Fibroblast of skin of scalp (primary cell): ENCODE measurements at regions not wholly inside any gene's neighbourhood (a gene's known extent, or its start where the extent isn't known, plus 50 kb on each side); places are given as distances from the start of the nearest gene placed in this dataset.
A peak's percentile ranks its signal among the peaks of the same experiment; 100 is the strongest.
"Not testable (repeated sequence)": the region's sequence is repeated elsewhere in the genome, so short reads cannot be mapped to it uniquely, and the experiment has no call there.

ENCODE experiments used
- DNase-seq: peaks from one replicate; pipeline ENCODE4 v3.0.0-alpha.2; 2013

DNA sequence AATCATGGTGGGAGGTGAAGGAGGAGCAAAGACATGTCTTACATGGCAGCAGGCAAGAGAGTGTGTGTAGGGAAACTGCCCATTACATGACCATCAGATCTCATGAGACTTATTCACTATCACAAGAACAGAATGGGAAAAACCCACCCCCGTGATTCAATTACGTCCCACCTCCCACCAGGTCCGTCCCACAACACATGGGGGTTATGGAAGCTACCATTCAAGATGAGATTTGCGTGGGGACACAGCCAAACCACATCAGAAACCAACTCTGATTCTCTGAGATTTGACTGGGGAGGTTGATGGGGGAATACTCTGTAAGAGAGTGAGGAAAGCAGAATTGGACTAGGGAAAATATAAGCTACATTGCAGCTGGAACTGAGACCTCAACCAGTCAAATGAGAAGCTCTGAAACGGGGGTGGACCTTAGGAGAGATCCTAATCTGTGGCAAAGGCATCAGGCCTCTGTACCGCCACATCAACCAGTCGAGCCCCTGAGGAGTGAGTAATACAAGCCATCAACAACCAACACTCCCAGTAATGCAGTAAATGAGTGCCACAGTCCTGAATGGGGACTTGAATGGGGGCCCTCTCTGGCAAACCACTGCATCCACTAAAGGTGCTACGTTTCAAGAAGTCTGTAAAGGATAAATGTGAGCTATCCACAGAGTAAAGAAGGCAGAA, 207.9 kb upstream of the GADL1 start:
- no peak for DNase-seq

DNA sequence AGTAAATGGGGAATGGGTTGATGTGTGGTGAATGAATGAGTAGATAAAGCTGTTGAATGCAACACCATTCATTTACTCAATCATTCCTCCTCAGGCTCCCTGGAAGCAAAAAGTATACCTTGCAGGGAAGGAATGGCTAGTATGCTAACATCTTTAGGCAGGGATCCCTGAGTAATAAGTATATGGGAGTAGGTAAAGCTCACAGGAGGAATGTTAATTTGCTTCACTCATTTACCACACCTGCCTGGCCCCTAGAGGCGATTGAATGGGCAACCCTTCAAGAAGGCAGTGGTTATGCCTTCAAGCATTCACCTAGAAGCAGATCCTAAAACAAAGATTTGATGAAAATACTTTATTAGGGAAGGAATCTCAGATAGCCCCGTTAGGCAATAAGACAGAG, 208.7 kb upstream of the GADL1 start:
- no peak for DNase-seq

GRCh38 chr3:31103623-31104180, 209.2 kb upstream of the GADL1 start:
- no peak for DNase-seq

DNA sequence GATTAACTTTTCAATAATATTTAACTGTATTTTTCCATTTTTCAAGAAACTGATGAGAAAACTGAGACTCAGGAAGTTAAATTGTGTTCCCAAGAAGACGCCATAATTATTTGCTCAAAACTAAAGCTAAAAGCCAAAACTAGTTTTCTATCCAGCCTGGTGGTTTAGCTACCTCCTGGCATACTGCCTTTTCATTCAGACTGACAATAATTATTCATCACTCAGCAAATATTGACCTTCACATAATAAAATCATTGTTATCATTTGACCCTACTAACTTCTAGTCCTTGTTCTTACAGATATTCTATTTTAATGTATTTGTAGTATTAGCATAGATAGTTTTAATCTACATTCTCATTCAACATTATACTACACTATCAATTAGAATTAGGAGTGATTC, 210.6 kb upstream of the GADL1 start:
- no peak for DNase-seq

GRCh38 chr3:31105438-31106077, 211.1 kb upstream of the GADL1 start:
- peak; percentile 92 for DNase-seq

DNA sequence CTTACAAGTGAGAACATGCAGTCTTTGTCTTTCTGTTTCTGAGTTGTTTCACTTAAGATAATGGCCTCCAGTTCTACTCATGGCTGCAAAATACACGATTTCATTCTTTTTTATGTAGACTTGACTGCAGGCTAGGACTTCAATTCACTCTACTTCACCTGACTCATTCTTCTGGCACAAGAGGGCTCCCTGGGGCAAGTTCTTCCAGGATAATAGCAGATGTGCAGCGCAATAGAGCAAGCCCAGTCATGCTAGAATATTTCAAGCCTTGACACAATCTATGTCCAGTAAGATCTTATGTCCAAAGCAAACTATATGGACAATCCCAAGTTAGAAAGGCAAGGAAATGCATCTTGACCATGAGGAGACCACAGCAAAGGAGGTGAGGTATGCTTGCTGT, 211.7 kb upstream of the GADL1 start:
- peak; percentile 43 for DNase-seq

DNA sequence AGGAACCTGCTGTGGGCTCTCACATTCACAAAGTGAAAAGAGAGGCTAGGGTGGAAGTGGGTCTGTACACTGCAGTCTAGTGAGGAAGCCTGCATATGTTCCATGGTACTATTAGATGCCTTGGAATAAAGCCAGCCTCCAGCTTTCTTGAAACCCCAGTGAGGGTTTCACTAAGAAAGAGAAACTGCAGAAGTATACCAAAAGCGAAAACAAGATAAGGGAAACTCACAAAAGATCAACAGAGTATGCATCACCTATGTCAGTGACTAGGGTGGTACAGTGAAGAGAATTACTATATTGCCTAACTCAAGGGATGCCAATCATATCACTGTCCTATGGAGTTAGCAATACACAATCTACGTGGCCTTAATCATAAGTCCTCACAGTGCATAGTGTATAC, 212.5 kb upstream of the GADL1 start:
- no peak for DNase-seq

DNA sequence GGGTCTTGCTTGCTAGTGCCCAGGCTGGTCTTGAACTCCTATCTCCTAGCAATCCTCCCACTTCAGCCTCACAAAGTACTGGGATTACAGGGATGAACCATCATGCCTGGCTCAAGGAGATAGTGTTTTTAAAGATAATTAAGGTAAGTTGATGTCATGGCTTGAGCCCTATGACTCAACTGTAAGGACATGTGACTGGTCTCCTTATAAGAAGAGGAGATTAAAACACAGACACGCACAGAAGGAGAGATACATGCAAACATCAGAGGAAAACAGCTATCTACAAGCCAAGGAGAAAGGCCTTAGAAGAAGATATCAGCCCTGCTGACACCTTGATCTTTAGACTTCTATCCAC, 220.4 kb upstream of the GADL1 start:
- DNase-seq = no peak

GRCh38 chr3:31115531-31115930, 221.1 kb upstream of the GADL1 start:
- DNase-seq = not testable (repeated sequence)

- peak; percentile 18 for DNase-seq
These were observed 222.2 kb upstream of the GADL1 start for GRCh38 chr3:31116651-31117050.

- no peak for DNase-seq
These were observed 223.4 kb upstream of the GADL1 start for GRCh38 chr3:31117854-31118253.

DNA sequence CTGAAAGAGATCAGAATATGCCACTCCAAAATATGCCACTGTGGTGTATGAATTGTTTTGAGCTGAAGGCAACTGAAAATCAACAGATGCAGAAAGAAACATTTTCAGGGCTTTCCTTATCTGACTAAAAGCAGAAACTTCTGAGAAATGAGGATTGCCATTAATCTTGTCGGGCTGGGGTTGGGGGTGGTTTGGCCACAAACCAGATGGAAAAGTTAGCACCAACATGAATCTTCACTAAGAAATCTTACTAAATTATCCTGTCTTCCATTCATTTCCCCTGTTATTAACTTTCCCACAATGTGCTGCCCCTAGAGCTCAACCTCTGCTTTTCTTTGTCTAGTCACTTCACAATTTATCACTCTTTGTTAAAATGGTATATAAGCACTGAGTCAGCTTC, 229.9 kb upstream of the GADL1 start:
- no peak for DNase-seq

- DNase-seq = no peak
These were observed 231.1 kb upstream of the GADL1 start for GRCh38 chr3:31125413-31126020.

DNA sequence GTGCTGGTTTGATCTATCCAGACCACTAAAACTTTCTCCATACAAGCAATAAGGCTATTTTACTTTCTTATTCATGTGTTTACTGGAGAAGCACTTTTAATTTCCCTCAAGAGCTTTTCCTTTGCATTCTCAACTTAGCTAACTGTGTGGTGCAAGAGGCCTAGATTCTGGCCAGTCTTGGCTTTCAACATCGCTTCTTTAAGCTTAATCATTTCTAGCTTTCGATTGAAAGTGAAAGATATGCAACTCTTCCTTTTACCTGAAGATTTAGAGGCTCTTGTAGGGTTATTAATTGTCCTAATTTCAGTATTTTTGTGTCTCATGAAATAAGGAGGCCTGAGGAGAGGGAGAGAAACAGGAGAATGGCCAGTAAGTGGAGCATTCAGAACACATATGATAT, 234.8 kb upstream of the GADL1 start:
- no peak for DNase-seq

DNA sequence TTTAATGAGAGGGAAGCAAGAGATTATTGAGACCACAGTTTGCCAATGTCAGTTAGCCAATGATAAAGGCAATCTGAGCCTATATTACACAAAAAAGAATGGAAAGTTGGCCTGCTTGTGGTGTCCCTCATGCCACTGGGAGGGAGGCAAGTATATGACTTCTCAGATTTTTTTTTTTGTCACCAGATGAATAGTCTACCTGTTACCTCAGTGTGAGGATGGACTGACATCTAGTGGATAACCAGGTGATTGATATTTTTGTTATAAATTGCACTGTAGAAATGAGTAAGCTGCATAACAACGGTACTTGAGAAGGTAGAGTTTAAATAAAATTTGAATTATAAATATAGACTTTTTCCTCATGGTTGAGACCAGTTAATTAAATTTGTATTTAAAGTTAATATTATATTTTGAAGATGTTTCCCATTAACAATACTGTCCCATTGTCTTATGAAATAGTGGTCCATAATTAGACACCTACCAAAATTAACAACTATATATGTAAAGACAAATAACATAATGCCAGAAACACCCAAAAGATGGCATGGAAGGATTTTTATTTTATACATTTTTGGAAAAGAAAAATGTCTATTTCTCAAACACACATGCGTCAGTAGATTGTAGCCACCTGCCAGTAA, 237.8 kb upstream of the GADL1 start:
- peak; percentile 42 for DNase-seq

GRCh38 chr3:31133541-31133940, 239.1 kb upstream of the GADL1 start:
- DNase-seq = no peak

GRCh38 chr3:31135546-31135945, 241.1 kb upstream of the GADL1 start:
- no peak for DNase-seq

DNA sequence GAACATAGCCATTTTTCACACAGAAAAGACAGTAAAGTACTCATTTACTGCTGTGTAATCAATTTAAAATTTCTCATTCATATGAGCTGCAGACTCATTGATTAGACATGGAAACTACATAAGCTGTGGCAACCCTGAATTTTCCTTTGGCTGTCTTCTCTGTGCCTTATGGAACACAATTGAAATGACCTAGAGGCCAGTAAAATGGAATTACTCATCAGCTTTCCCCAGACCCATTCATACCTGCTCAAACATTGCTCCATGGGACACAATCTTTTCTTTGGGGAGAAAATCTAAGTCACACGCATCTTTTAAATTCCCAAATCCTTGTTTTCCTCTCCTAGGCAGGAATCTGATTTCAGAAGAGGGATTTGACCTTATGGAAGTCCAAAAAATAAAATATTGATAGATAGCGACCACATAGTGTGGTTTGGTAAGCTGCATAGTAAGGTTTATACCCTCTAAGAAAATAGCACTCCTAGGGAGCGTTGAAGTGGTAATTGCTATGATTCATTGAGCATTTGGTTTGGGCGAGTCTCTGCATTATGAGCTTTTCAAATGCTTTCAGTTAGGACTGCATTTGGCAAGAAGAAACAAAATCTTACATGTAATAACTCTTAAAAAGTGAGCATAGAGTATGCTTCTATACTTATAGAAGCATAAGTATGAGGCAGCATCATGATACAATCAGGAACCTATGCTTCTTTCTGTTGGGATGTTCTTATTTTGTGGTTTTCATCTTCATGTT, 243.4 kb upstream of the GADL1 start:
- DNase-seq = no peak

DNA sequence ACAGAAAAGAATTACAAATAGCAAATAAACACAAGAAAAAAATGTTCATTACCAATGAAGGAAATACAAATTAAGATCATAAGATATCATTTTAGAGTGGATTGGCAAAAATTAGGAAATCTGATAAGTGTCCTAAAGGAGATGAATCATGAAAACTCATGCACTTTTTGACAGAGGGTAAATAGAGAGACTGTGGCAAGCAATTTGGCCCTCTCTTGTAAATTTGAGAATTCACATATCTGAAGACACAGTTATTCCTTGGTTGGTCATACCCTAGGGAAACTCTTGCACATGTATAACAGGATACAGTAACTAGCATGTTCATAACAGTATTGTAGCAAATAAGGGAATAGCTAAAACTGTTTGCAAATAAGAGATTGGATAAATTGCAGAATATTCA, 246.0 kb upstream of the GADL1 start:
- DNase-seq = no peak

DNA sequence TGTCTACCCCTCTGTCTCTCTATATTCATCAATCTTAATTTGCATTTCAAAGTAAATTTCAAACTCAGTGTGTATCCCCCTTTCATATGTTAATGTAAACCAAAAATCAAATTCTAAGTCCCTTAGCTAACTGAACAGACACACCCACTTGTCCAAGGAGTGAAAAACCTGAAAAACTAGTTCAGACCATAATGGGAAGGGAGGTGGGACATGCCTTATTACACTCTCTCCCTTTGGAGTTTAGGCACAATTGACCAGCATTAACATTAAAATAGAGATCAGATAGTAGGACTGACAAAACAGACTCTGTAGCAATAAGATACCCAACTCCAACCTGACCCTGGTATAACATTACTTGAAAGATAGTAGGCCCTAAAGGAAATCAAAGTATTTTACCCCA, 247.7 kb upstream of the GADL1 start:
- no peak for DNase-seq

DNA sequence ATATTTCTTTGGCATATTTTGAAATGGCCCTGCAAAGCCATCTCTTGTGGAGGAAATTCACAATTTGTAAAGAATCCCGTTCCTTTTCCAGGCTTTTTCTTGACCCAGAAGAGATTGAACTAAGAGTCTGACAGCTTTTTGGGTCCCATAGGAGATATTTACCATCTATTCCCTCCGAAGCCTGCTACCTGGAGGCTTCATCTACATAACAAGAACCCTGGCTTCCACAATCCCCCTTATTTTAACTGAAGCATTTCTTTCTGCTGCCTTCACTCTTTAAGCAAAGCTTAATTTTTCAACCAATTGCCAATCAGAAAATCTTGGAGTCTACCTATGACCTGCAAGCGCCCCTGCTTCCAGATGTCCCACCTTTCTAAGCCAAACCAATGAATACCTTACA, 248.1 kb upstream of the GADL1 start:
- no peak for DNase-seq

DNA sequence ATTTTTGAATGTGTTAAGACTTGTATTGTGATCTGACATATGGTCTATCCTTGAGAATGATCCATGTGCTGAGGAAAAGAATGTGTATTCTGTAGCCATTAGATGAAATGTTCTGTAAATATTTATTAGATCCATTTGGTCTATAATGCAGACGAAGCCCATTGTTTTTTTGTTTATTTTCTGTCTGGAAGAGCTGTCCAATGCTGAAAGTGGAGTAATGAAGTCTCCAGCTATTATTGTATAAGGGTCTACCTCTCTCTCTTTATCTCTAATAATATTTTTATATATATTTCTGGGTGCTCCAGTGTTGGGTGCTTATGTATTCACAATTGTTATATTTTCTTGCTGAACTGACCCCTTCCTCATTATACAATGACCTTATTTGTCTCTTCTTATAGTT, 250.6 kb upstream of the GADL1 start:
- DNase-seq = no peak

DNA sequence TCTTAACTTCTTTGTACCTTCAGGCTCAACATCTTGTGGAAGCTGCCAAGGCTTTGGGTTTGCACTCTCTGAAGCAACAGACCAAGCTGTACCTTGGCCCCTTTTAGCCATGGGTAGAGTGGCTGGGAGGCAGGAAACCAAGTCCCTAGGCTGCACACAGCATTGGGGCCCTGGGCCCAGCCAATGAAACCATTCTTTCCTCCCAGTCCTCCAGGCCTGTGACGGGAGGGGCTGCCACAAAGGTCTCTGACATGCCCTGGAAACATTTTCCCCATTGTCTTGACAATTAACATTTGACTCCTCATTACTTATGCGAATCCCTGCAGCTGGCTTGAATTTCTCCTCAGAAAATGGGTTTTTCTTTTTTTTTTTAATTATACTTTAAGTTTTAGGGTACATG, 253.1 kb upstream of the GADL1 start:
- DNase-seq = no peak
